A673 (cell line): ENCODE measurements at regions not wholly inside any gene's neighbourhood (a gene's known extent, or its start where the extent isn't known, plus 50 kb on each side); places are given as distances from the start of the nearest gene placed in this dataset.

Experiments used
- BruUV-seq: library from RNA; stranded (reverse); fragments of 400-500 nt; replicated peaks from 2 replicates; lab custom pipeline; 2021; lab: Mats Ljungman, UMichigan
- CTCF ChIA-PET: fragments of 300-600 bp; sonication (Branson Sonifier 250); formaldehyde crosslinking; loops from one replicate; lab custom pipeline; 2022; ENCODE audit warnings: antibody characterized with exemption; lab: Charles Lee
- POLR2A ChIA-PET: fragments of 300-600 bp; sonication (Branson Sonifier 250); formaldehyde crosslinking; loops from one replicate; lab custom pipeline; 2022; ENCODE audit warnings: antibody characterized with exemption; ENCODE audit not compliant: low non-redundant PET; lab: Charles Lee
- DNase-seq: peaks from one replicate; pipeline ENCODE4 v3.0.0-alpha.2; 2015; ENCODE audit warnings: low spot score
- H3K27ac ChIP-seq: fragments of 200-600 bp; sonication (generic); 2 replicates; pipeline ENCODE4 v1.5.1; 2016; ENCODE audit warnings: mixed run types, low read depth, mild to moderate bottlenecking, mixed read lengths, antibody characterized with exemption, low read length; ENCODE audit not compliant: poor library complexity, severe bottlenecking
- H3K27me3 ChIP-seq: fragments of 200-600 bp; sonication (generic); replicated peaks from 2 replicates; pipeline ENCODE4 v1.6.1; 2017; ENCODE audit warnings: mixed run types, low read depth, mild to moderate bottlenecking, mixed read lengths, antibody characterized with exemption, low read length; ENCODE audit not compliant: insufficient read depth, poor library complexity
- H3K36me3 ChIP-seq: fragments of 200-600 bp; sonication (generic); 2 replicates; pipeline ENCODE4 v1.6.1; 2016; ENCODE audit warnings: mixed run types, mild to moderate bottlenecking, mixed read lengths, antibody characterized with exemption, low read length; ENCODE audit not compliant: insufficient read depth, poor library complexity, severe bottlenecking
- H3K4me1 ChIP-seq: fragments of 200-600 bp; sonication (generic); 2 replicates; pipeline ENCODE4 v1.6.1; 2017; ENCODE audit warnings: mixed run types, mild to moderate bottlenecking, mixed read lengths, antibody characterized with exemption, low read length; ENCODE audit not compliant: insufficient read depth, poor library complexity, severe bottlenecking
- H3K4me3 ChIP-seq: fragments of 200-600 bp; sonication (generic); 2 replicates; pipeline ENCODE4 v1.5.1; 2016; ENCODE audit warnings: low read depth, mixed run types, mild to moderate bottlenecking, mixed read lengths, low read length; ENCODE audit not compliant: poor library complexity, severe bottlenecking
- H3K9me3 ChIP-seq: fragments of 200-600 bp; sonication (generic); 2 replicates; pipeline ENCODE4 v1.6.1; 2016; ENCODE audit warnings: mixed run types, low read depth, mild to moderate bottlenecking, mixed read lengths, antibody characterized with exemption, low read length; ENCODE audit not compliant: poor library complexity, severe bottlenecking
- CTCF ChIP-seq: fragments of 300-800, 200-600 bp; sonication (generic); conservative IDR thresholded peaks from 2 replicates; pipeline ENCODE4 v1.5.1; 2017; ENCODE audit warnings: low read depth, mild to moderate bottlenecking, antibody characterized with exemption, low read length, moderate library complexity, mixed read lengths
- EZH2 ChIP-seq: fragments of 200-600 bp; sonication (generic); IDR thresholded peaks from 2 replicates; pipeline ENCODE4 v1.6.1; 2017; ENCODE audit warnings: borderline replicate concordance, low read depth, mild to moderate bottlenecking, mixed read lengths, antibody characterized with exemption, low read length; ENCODE audit not compliant: poor library complexity, severe bottlenecking
- intact Hi-C: fragments of 100-400 bp; cut with micrococcal nuclease; formaldehyde crosslinking; loops from one replicate; pipeline ENCODE4 v1.10.0; 2022; ENCODE audit not compliant: unreplicated experiment

- intact Hi-C loops = no loop called here
- ChIA-PET CTCF (no interaction called here), POLR2A (no interaction called here)
- H3K4me1 ChIP-seq = no peaks in the 10 kb centered on the region
- H3K9me3 ChIP-seq = peaks cover 9% of the 10 kb centered on the region
- H3K27ac ChIP-seq = no peak overlapping the region
- H3K27me3 ChIP-seq = no peaks in the 10 kb centered on the region
- DNase-seq = no peak
- no peaks in the 10 kb centered on the region for H3K36me3 ChIP-seq
- no TSS peak for BruUV-seq
- TF ChIP-seq CTCF (no peak), EZH2 (no peak)
- H3K4me3 ChIP-seq = no peak overlapping the region
These were observed 101.6 kb upstream of the MEF2A start for GRCh38 chr15:99464137-99464536.

DNA sequence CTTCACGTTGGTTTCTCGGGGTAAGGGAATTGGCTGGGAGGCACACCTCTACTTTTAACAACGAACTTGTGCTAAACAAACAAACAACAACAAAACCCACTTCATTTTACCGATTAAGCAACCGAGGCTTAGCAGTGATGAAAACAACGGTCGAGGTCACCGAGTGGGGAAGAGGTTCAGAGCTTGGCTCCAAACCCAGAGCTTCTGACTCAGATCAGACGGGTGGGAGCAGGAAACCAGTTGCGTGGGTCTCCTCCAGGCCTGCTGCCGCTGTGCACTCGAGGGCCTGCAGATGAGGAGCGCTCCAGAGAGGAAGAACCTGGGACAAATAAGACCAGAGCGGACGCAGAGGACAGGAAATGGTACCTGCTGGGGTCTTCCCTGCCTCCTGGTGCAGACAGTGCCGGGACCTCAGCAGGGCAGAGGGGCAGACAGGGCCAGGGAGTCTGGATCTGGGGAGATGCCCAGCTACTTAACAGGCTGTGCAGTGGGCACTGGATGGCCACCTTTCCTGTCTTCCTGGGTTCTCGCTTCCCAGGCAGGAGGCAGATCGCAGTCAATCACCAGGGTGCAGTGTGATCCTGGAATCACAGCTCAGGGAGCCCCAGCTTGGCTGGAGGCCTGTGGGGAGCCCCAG lies 99.0 kb upstream of the MEF2A start:
- H3K36me3 ChIP-seq = no peaks in the 10 kb centered on the region
- ChIA-PET POLR2A (no interaction called here), CTCF (no interaction called here)
- H3K9me3 ChIP-seq = peaks cover 9% of the 10 kb centered on the region
- H3K4me1 ChIP-seq = no peaks in the 10 kb centered on the region
- no peak overlapping the region for H3K27ac ChIP-seq
- DNase-seq = no peak
- TF ChIP-seq CTCF (no peak), EZH2 (no peak)
- H3K27me3 ChIP-seq = no peaks in the 10 kb centered on the region
- BruUV-seq = no TSS peak
- intact Hi-C loops = no loop called here
- no peak overlapping the region for H3K4me3 ChIP-seq

- BruUV-seq = no TSS peak
- no peak for DNase-seq
- Histone ChIP-seq H3K4me3 (no peak overlapping the region), H3K36me3 (no peaks in the 10 kb centered on the region), H3K27me3 (no peaks in the 10 kb centered on the region), H3K9me3 (peaks cover 9% of the 10 kb centered on the region), H3K4me1 (no peaks in the 10 kb centered on the region), H3K27ac (no peak overlapping the region)
- ChIA-PET CTCF (no interaction called here), POLR2A (no interaction called here)
- no peak for TF ChIP-seq CTCF
- TF ChIP-seq EZH2 = no peak
- intact Hi-C loops = no loop called here
These were observed 98.5 kb upstream of the MEF2A start for GRCh38 chr15:99467338-99467720.
